NCI-H2171 treated with DMSO at 0.1 percent for 48 hours (cell line): ENCODE measurements at regions not wholly inside any gene's neighbourhood (a gene's known extent, or its start where the extent isn't known, plus 50 kb on each side); places are given as distances from the start of the nearest gene placed in this dataset.
"Not testable (repeated sequence)": the region's sequence is repeated elsewhere in the genome, so short reads cannot be mapped to it uniquely, and the experiment has no call there.

Experiments
- DNase-seq: peaks from one replicate; lab custom pipeline; 2025; lab: John Stamatoyannopoulos, UW

DNA sequence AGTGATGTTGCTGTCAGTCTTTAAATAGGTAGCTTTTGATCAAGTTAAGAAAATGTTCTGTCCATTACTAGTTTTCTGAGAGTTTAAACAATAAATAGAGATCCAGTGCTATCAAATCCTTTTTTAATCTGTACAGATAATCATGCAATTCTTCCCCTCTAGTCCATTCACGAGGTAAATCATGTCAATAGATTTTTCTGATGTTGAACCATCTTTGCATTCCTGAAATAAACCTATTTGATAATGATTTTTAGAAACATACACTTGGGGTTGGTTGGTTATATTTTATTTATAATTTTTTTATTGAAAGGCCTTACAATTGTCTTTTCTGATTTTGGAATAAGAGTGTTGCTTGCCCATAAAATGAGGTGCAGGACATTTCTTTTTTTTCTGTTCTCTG lies 95.0 kb downstream of the FAM53A start:
- DNase-seq: no peak

DNA sequence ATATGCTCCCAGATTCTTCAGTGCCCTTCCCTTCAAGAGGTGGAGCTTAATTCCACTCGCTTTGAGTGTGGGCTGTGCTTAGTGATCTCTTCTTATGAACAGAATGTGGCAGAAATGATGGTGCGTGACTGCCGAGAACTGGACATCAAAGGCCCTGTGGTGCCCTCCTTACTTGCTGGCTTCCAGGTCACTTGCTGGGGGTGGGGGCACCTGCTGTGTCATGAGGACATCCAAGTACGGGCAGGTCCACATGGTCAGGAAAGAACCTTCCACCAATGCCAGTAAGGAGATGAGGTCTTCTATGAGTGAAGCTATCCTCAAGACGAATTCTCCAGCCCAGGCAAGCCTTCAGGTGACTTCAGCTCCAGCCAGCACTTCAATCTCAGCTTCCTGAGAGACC lies 95.8 kb downstream of the FAM53A start:
- no peak for DNase-seq

DNA sequence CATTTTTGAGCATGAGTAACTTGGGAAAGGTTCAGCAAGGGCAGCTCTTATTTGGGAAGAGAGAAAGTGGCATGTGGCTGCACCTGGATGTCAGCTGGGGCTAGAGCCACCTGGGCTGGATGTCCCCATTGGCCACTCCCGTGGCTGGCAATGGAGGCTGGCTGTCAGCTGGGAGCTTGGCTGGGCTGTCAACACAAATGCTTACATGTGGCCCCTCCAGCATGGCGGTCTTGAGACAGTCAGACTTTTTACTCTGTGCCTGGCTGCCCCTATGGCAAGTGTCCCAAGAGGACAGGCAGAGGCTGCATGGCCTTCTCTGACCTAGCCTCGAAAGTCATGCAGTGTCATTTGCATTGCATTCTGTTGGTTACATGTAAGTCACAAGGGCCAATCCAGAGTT lies 99.6 kb downstream of the FAM53A start:
- DNase-seq: no peak

GRCh38 chr4:1583859-1584258 lies 100.3 kb downstream of the FAM53A start:
- DNase-seq: no peak

- DNase-seq: peak; percentile 3
Measured at GRCh38 chr4:1583051-1583785, 100.9 kb downstream of the FAM53A start.

GRCh38 chr4:1582227-1582626 lies 101.9 kb downstream of the FAM53A start:
- DNase-seq: no peak

DNA sequence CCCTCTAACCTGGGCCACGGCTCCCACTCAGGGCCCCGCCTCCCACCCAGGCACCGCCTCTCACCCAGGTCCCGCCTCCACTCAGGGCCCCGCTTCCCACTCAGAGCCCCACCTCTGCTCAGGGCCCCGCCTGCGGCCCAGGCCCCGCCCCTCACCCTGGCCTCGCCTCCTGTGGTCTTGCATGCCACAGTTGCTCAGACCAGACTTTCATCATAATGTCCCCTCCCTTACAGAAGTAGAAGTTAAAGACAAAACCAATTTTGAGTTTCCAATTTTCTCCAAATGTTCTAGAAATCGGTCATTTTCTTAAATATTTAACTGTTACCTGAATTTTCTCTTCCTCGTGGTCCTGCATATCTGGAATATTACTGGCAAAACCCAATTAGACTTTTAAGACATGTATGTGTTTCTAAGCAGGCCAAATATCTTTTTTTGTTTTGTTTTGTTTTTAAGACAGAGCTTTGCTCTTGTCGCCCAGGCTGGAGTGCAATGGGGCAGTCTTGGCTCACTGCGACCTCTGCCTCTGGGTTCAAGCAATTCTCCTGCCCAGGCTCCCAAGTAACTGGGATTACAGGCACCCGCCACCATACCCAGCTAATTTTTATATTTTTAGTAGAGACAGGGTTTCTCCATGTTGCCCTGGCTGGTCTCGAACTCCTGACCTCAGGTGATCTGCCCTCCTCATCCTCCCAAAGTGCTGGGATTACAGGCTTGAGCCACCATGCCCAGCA lies 102.8 kb downstream of the FAM53A start:
- DNase-seq: not testable (repeated sequence)

DNA sequence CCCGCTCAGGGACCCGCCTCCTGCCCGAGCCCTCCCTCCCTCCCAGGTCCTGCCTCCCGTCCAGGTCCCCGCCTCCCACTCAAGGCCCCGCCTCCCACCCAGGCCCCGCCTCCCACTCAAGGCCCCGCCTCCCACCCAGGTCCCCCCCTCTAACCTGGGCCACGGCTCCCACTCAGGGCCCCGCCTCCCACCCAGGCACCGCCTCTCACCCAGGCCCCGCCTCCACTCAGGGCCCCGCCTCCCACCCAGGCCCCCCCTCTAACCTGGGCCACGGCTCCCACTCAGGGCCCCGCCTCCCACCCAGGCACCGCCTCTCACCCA lies 103.5 kb downstream of the FAM53A start:
- not testable (repeated sequence) for DNase-seq

DNA sequence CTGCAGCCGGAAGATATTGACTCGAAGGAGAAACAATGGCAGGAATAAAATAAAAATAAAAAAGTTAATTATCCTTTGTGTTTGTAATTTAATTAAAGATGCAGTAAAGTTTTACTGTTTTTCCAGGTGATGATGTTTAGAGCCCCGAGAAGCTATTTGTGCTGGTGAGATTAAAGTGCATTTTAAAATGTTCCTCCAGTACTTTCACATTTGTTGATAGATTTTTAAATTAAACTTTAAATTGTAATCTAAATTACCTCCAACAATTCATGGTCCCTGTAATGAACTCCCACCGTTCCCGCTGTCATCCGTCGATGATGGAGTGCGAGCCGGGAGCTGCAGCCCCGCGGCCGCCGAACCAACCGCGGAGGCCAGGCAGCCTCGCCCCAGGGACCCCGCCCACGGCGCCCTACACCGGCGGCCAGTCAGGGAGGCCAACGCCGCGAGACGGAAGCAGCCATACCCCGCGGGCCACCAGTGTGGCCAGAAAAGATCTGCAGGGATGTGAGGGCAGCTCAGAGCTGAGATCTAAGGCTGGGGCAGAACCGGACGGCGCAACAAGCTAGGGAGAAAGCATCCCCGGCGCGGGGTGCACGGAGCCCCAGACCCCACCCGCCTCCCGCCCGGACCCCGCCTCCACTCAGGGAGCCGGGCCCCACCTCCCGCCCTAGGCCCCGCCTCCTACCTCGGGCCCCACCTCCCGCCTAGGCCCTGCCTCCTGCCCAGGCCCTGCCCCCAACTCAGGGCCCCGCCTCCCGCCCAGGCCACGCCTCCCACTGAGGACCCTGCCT lies 104.0 kb downstream of the FAM53A start:
- peak; percentile 29 for DNase-seq

DNA sequence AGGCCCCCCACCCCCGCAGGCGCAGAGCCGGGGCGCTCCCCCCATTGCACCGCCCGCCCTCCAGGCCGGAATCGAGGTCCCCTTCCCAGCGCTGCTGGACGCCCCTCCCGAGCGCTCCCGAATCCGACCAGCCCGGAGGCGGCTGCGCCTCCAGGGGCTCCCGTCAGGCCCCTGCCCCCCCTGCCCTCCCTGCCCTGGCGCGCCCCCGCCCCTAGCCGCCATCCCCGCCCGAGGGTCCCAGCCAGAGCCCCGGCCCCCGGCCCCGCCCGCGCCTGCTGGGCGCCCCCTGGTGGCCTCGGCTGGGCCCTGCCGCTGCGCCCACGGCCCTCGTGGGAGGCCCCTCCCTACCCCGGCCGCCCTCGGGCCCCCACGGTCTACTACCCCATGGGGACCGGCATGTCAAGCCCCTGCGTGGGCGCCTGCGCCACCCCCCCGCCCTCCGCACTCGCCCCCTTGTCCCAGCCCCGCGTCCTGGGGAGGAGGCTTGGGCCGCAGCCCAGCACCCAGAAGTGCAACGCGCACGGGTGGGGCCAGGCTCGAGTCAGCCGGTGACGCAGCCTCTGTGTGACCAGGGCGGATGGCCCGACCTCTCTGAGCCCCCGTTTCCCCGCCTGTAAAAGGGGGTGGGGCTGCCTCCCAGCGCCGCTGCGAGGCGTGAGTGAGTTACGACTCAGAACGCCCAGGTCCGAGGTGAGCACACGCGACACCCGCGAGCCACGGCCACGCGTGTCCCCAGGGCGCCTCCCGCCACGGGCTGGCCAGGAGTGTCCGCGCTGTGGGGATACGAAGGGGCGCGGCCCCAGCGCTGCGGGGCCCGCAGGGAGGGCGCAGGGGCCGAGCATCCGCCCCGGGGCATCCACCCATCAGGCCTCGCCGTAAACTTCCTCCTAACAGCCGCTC lies 104.9 kb downstream of the FAM53A start:
- no peak for DNase-seq

DNA sequence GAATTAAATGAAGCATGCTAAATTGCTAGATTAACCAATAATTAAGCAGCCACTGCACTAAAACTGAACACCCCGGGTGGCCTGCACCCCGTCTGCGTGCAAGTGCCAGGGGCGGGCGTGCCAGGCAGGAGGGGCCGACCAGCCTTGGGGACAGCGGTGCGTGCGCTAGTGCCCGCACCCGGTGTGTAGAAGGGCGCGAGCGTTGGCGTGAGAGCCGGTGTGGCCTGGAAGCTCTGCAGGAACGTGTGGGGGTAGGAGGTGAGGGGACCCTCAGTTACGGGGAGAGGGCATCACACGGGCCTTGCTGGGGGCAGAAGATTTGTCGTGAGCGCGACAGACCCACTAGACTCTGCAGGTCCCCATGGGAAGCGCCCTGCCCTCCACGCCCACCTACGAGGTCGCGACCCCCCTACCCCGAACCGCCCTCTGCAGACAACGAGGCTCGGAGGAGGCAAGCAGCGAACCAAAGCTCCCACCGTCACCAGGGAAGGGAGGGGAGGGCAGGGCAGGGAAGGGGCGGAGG lies 105.8 kb downstream of the FAM53A start:
- no peak for DNase-seq

DNA sequence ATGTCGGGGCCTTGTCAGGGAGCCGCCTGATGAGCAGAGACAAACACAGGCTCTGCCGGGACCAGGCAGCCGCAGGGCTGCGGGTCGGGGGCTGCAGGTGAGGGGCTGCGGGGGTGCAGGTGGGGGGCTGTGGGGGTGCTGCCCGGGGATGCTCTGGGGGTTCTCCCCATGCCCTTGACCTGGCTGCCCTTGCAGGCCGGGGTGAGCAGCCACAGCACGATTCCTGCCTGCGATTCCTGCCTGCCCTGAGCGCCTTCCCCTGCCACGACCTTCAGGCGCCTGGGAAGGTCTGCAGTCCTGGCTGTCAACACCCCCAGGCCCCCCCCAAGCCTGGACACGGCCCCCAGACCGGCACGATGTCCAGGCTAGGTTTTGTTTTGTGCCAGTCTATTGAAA lies 106.3 kb downstream of the FAM53A start:
- DNase-seq: no peak

GRCh38 chr4:1576961-1577821 lies 106.9 kb downstream of the FAM53A start:
- DNase-seq: no peak

GRCh38 chr4:1576304-1576960 lies 107.7 kb downstream of the FAM53A start:
- DNase-seq: no peak

GRCh38 chr4:1575418-1576303 lies 108.5 kb downstream of the FAM53A start:
- DNase-seq: no peak

- no peak for DNase-seq
Measured at GRCh38 chr4:1574601-1575417, 109.3 kb downstream of the FAM53A start.

- no peak for DNase-seq
Measured at GRCh38 chr4:1573830-1574459, 110.2 kb downstream of the FAM53A start.
